Stomach (tissue), 4 donors: ENCODE measurements at regions not wholly inside any gene's neighbourhood (a gene's known extent, or its start where the extent isn't known, plus 50 kb on each side); places are given as distances from the start of the nearest gene placed in this dataset.

Source experiments
- EP300 ChIP-seq: sonication (generic); formaldehyde crosslinking; IDR thresholded peaks from one replicate; pipeline ENCODE4 v1.6.1; 2017; ENCODE audit warnings: antibody characterized with exemption
- POLR2A ChIP-seq, 4 donors: fragments of 450-650 bp; IDR thresholded peaks; one replicate each; pipeline ENCODE4 v1.6.1; 2016; ENCODE audit warnings: antibody characterized with exemption in 4 of 4, control low read depth in 2 of 4, mild to moderate bottlenecking in 1 of 4, moderate library complexity in 1 of 4
- POLR2AphosphoS5 ChIP-seq, 3 donors: sonication (generic); formaldehyde crosslinking; IDR thresholded peaks; one replicate each; pipeline ENCODE4 v1.6.1; 2016; ENCODE audit warnings: antibody characterized with exemption in 3 of 3
- TF ChIP-seq, protein P1 (sequence below), 7 experiments: fragments of 450-650 bp in 4 of 7; fragments of 200-600 bp in 3 of 7; sonication (generic) in 3 of 7; IDR thresholded peaks; one replicate each; pipeline ENCODE4 v1.5.1; 2016 to 2019; ENCODE audit warnings: antibody characterized with exemption in 7 of 7, control low read depth in 2 of 7, mild to moderate bottlenecking in 1 of 7

- TF ChIP-seq POLR2AphosphoS5 (IDR thresholded peaks at IDR 0.05), result no peak
- TF ChIP-seq EP300, result no peak
- TF ChIP-seq, protein P1, sequence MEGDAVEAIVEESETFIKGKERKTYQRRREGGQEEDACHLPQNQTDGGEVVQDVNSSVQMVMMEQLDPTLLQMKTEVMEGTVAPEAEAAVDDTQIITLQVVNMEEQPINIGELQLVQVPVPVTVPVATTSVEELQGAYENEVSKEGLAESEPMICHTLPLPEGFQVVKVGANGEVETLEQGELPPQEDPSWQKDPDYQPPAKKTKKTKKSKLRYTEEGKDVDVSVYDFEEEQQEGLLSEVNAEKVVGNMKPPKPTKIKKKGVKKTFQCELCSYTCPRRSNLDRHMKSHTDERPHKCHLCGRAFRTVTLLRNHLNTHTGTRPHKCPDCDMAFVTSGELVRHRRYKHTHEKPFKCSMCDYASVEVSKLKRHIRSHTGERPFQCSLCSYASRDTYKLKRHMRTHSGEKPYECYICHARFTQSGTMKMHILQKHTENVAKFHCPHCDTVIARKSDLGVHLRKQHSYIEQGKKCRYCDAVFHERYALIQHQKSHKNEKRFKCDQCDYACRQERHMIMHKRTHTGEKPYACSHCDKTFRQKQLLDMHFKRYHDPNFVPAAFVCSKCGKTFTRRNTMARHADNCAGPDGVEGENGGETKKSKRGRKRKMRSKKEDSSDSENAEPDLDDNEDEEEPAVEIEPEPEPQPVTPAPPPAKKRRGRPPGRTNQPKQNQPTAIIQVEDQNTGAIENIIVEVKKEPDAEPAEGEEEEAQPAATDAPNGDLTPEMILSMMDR (IDR thresholded peaks at IDR 0.05), result no peak
- no peak for TF ChIP-seq POLR2A (IDR thresholded peaks at IDR 0.05)
Observed at GRCh38 chr5:125530833-125531615, 784.6 kb upstream of the ZNF608 start.
